Loucy (cell line): ENCODE measurements at regions not wholly inside any gene's neighbourhood (a gene's known extent, or its start where the extent isn't known, plus 50 kb on each side); places are given as distances from the start of the nearest gene placed in this dataset.
"Not testable (repeated sequence)": the region's sequence is repeated elsewhere in the genome, so short reads cannot be mapped to it uniquely, and the experiment has no call there.

Experiments
- H2AFZ ChIP-seq: fragments of 200-600 bp; sonication (generic); 2 replicates; pipeline ENCODE4 v1.6.0; 2016; ENCODE audit warnings: antibody characterized with exemption, mild to moderate bottlenecking, low read length, moderate library complexity
- H3F3A ChIP-seq: fragments of 200-600 bp; 2 replicates; pipeline ENCODE4 v1.6.0; 2016; ENCODE audit warnings: antibody characterized with exemption, low read depth, mild to moderate bottlenecking
- H3K27me3 ChIP-seq: fragments of 200-600 bp; sonication (generic); 2 replicates; pipeline ENCODE4 v1.6.1; 2014; ENCODE audit warnings: low read length, mild to moderate bottlenecking; ENCODE audit not compliant: insufficient read depth, poor library complexity, severe bottlenecking
- H3K36me3 ChIP-seq: fragments of 200-600 bp; sonication (generic); 2 replicates; pipeline ENCODE4 v1.6.1; 2016; ENCODE audit warnings: low read length; ENCODE audit not compliant: insufficient read depth
- H3K4me1 ChIP-seq: fragments of 200-600 bp; sonication (generic); 2 replicates; pipeline ENCODE4 v1.5.1; 2014; ENCODE audit warnings: low read length, mild to moderate bottlenecking; ENCODE audit not compliant: insufficient read depth, poor library complexity, severe bottlenecking
- H3K4me2 ChIP-seq: fragments of 200-600 bp; sonication (generic); 2 replicates; pipeline ENCODE4 v1.6.0; 2014; ENCODE audit warnings: antibody characterized with exemption, low read length, low read depth, mild to moderate bottlenecking; ENCODE audit not compliant: poor library complexity, severe bottlenecking
- H3K4me3 ChIP-seq: fragments of 200-600 bp; sonication (generic); 2 replicates; pipeline ENCODE4 v1.5.1; 2014; ENCODE audit warnings: low read length, mild to moderate bottlenecking, mixed read lengths; ENCODE audit not compliant: poor library complexity, severe bottlenecking
- H3K79me2 ChIP-seq: fragments of 200-600 bp; sonication (generic); 2 replicates; pipeline ENCODE4 v1.6.1; 2014; ENCODE audit warnings: low read length; ENCODE audit not compliant: insufficient read depth
- H3K9ac ChIP-seq: fragments of 200-600 bp; sonication (generic); 2 replicates; pipeline ENCODE4 v1.6.0; 2014; ENCODE audit warnings: mild to moderate bottlenecking, low read depth, low read length, moderate library complexity; ENCODE audit not compliant: poor library complexity, severe bottlenecking
- H3K9me2 ChIP-seq: fragments of 200-600 bp; sonication (generic); replicated peaks from 2 replicates; pipeline ENCODE4 v1.6.1; 2016; ENCODE audit warnings: low read depth, low read length, mixed read lengths
- H3K9me3 ChIP-seq: fragments of 200-600 bp; sonication (generic); 2 replicates; pipeline ENCODE4 v1.6.1; 2014; ENCODE audit warnings: mild to moderate bottlenecking, antibody characterized with exemption, low read length, low read depth; ENCODE audit not compliant: insufficient read depth
- H4K20me1 ChIP-seq: fragments of 200-600 bp; sonication (generic); 2 replicates; pipeline ENCODE4 v1.6.0; 2014; ENCODE audit warnings: antibody characterized with exemption, low read length, mild to moderate bottlenecking; ENCODE audit not compliant: insufficient read depth, poor library complexity, severe bottlenecking
- CTCF ChIP-seq: fragments of 200-600 bp; sonication (generic); conservative IDR thresholded peaks from 2 replicates; pipeline ENCODE4 v1.5.1; 2014; ENCODE audit warnings: mild to moderate bottlenecking, antibody characterized with exemption, low read length
- EZH2phosphoT487 ChIP-seq: fragments of 200-600 bp; IDR thresholded peaks from 2 replicates; pipeline ENCODE4 v1.6.1; 2018; ENCODE audit warnings: antibody characterized with exemption, mild to moderate bottlenecking, moderate library complexity, borderline replicate concordance

GRCh38 chrX:150228431-150228830, 134.7 kb upstream of the MAMLD1 start:
- H3K27me3 ChIP-seq, result no peaks in the 10 kb centered on the region
- no peak for TF ChIP-seq EZH2phosphoT487
- no peak for TF ChIP-seq CTCF
- no peak overlapping the region for H3K4me2 ChIP-seq
- no peaks in the 10 kb centered on the region for H3K36me3 ChIP-seq
- H3K9me3 ChIP-seq, result no peaks in the 10 kb centered on the region
- H3K79me2 ChIP-seq, result no peaks in the 10 kb centered on the region
- peaks cover 59% of the 10 kb centered on the region for H3K4me1 ChIP-seq
- H2AFZ ChIP-seq, result no peak overlapping the region
- H3K9ac ChIP-seq, result no peak overlapping the region
- H3K4me3 ChIP-seq, result no peak overlapping the region
- H3K9me2 ChIP-seq, result no peaks in the 10 kb centered on the region
- no peaks in the 10 kb centered on the region for H3F3A ChIP-seq
- H4K20me1 ChIP-seq, result no peaks in the 10 kb centered on the region

- Histone ChIP-seq H2AFZ (no peak overlapping the region), H3K36me3 (no peaks in the 10 kb centered on the region)
- no peak for TF ChIP-seq EZH2phosphoT487
- TF ChIP-seq CTCF, result no peak
Measured at GRCh38 chrX:150229030-150229429, 134.1 kb upstream of the MAMLD1 start.

DNA sequence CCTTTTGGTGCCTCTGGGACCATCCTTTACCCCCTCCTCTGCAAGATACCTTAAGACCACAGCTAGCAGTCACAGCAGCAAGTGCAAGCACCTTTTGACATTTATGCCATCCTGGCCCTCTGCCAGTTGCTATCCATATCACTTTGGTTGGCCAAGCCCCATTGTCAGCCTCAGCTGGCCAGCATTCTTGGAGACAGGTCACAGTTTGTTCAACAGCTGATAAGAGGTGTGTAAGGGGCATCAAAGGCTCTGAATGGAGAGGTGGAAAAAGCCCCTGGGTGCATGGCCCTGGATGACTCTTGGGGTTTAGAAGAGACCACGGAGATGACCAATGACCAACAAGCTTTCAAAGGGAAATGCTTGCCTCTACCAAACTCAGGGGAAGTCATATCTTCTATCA, 133.6 kb upstream of the MAMLD1 start:
- Histone ChIP-seq H3K27me3 (no peaks in the 10 kb centered on the region), H3K9me3 (no peaks in the 10 kb centered on the region), H3K4me2 (no peak overlapping the region), H3K9ac (no peak overlapping the region), H3K36me3 (no peaks in the 10 kb centered on the region), H3F3A (no peaks in the 10 kb centered on the region), H3K4me1 (peaks cover 59% of the 10 kb centered on the region), H2AFZ (no peak overlapping the region), H3K4me3 (no peak overlapping the region), H3K79me2 (no peaks in the 10 kb centered on the region), H4K20me1 (no peaks in the 10 kb centered on the region), H3K9me2 (no peaks in the 10 kb centered on the region)
- TF ChIP-seq CTCF (no peak), EZH2phosphoT487 (no peak)

More at GRCh38 chrX:150229030-150229429, 134.1 kb upstream of the MAMLD1 start:
- Histone ChIP-seq H3K4me3 (no peak overlapping the region), H3K27me3 (no peaks in the 10 kb centered on the region), H3F3A (no peaks in the 10 kb centered on the region), H3K79me2 (no peaks in the 10 kb centered on the region), H3K9ac (no peak overlapping the region), H3K4me2 (no peak overlapping the region), H3K9me3 (no peaks in the 10 kb centered on the region), H3K4me1 (peaks cover 59% of the 10 kb centered on the region), H4K20me1 (no peaks in the 10 kb centered on the region), H3K9me2 (no peaks in the 10 kb centered on the region)

DNA sequence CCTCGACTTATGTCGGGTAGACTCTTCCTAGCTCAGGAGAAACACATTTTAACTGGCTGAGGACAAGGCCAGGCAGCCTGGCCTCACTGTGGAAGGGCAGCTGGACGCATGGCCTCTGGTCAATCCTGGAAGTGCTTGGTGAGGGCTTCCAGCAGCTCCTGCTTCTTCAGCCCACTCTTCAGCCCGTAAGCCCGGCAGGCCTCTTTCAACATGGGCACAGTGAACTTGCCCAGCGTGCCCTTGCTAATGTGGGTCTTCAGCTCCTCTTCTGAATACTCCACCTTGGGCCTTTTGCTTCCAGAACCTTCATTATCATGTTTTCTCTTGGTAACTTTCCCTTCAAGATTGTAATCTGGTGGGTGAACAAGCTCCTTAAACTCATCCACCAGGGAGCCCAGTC, 132.2 kb upstream of the MAMLD1 start:
- not testable (repeated sequence) for H3K9me3 ChIP-seq, H3K27me3 ChIP-seq, H3K4me2 ChIP-seq

DNA sequence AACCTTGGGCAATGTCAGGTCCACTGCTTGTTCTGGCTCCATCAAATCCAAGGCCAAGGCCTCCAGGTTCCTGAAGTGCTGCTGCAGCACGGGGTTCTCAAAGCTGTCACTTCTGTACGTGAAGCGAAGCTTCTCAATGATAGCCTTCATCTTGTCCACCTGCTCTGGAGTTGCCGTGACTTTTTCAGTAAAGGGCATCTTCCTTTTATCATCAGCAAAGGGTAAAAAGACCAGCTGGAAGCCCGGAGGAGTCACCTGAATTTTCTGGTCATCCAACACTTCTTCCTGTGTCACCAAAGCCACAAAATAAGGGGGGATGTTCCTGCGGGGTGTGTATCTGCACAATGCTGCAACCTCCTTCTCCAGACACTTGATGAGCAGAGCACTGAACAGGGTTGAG, 131.7 kb upstream of the MAMLD1 start:
- H3K27me3 ChIP-seq, H4K20me1 ChIP-seq: not testable (repeated sequence)

More for the DNA sequence above, 132.2 kb upstream of the MAMLD1 start:
- not testable (repeated sequence) for H2AFZ ChIP-seq, H3K9ac ChIP-seq, H3K9me2 ChIP-seq, H3F3A ChIP-seq, H3K36me3 ChIP-seq, H3K79me2 ChIP-seq, H4K20me1 ChIP-seq, H3K4me3 ChIP-seq
- peaks cover 44% of the 10 kb centered on the region for H3K4me1 ChIP-seq

More for the DNA sequence above, 131.7 kb upstream of the MAMLD1 start:
- not testable (repeated sequence) for H2AFZ ChIP-seq, H3K4me3 ChIP-seq, H3F3A ChIP-seq, H3K4me2 ChIP-seq, H3K9ac ChIP-seq, H3K79me2 ChIP-seq, H3K9me3 ChIP-seq, H3K36me3 ChIP-seq, H3K9me2 ChIP-seq
- H3K4me1 ChIP-seq, result peaks cover 40% of the 10 kb centered on the region
